GM12874 (cell line): ENCODE measurements at regions not wholly inside any gene's neighbourhood (a gene's known extent, or its start where the extent isn't known, plus 50 kb on each side); places are given as distances from the start of the nearest gene placed in this dataset.

ENCODE experiments used
- TF ChIP-seq, protein P1 (sequence below): IDR thresholded peaks from 2 replicates; pipeline ENCODE4 v1.5.1; 2011; ENCODE audit warnings: low read depth, mild to moderate bottlenecking, control low read depth, low read length, moderate library complexity; ENCODE audit not compliant: insufficient read depth

DNA sequence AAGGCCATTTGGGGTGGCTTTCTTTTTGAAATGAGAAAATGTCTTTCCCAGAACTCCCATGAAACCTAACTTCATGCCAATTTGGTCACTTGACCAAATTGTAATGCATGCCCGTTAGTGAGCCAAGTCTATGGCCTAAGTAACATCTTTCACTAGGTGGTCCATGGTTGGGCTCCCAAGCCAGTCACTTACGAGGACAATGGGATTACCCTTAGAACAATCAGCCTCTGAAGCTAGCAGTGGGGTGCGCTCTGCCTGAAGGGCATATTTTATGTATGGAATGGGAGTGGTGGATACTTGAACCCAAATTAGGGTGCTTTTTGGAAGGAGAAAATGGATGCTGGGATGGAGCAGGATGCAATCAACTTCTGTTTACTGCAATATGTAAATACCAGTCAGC lies 127.4 kb upstream of the GOLIM4 start:
- TF ChIP-seq, protein P1, sequence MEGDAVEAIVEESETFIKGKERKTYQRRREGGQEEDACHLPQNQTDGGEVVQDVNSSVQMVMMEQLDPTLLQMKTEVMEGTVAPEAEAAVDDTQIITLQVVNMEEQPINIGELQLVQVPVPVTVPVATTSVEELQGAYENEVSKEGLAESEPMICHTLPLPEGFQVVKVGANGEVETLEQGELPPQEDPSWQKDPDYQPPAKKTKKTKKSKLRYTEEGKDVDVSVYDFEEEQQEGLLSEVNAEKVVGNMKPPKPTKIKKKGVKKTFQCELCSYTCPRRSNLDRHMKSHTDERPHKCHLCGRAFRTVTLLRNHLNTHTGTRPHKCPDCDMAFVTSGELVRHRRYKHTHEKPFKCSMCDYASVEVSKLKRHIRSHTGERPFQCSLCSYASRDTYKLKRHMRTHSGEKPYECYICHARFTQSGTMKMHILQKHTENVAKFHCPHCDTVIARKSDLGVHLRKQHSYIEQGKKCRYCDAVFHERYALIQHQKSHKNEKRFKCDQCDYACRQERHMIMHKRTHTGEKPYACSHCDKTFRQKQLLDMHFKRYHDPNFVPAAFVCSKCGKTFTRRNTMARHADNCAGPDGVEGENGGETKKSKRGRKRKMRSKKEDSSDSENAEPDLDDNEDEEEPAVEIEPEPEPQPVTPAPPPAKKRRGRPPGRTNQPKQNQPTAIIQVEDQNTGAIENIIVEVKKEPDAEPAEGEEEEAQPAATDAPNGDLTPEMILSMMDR: no peak

DNA sequence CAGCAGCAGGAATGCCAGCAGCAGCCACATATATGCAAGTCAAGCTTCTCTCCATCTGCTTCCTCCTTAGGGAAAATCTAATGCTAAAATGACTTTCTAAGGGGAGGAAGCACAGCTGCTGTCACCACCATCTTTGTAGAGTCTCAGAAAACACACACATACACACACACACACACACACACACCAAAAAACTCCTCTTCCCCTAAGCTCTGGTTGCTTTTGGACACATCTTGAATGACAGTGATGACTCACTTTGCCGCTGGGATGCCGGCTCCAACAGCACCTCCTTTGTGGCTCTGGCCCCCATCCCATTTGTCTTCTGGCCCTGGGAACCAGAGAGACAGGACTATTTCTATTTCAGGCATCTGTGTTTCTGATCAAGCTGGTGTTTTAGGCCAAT lies 124.8 kb upstream of the GOLIM4 start:
- TF ChIP-seq, protein P1: no peak

DNA sequence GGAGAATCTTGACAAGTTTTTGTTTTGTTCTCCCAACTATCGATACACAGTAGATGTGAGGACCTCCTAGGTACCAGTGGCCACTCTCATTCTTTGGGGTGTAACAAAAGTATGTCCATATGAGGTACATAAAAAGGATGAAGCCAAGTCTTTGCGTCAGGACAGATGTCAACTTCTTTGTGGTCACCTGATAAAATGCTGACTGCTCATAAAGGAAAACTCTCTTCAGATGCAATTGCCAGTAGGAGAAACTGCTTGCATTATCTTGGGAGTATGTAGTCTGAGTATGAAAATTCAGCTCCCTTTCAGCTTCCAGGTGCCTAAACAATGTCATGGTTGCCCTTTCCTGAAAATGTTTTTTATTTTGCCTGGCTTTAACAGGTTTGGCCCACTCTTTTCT lies 123.8 kb upstream of the GOLIM4 start:
- TF ChIP-seq, protein P1: no peak

DNA sequence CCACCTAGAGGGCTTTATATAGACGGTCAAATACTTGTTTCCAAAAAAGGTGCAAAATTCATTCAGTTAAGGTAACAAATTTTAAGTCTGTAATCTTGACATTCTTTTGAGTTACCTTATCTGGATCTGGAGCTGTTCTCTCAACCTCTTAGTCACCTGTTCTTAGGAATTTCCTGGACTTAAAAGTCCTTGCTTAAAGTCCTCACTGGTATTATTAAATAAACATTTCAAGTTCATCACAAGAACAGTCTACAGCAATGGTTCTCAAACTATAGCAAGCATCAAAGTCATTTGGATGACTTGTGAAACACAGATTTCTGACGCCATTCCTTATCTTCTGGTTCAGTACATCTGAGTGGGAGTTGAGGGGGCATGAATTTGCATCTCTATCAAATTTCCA lies 122.9 kb upstream of the GOLIM4 start:
- TF ChIP-seq, protein P1: no peak

- TF ChIP-seq, protein P1: no peak
Observed at GRCh38 chr3:168216851-168217250, 121.1 kb upstream of the GOLIM4 start.

GRCh38 chr3:168213920-168214319 lies 118.2 kb upstream of the GOLIM4 start:
- TF ChIP-seq, protein P1: no peak

GRCh38 chr3:168212664-168213285 lies 117.1 kb upstream of the GOLIM4 start:
- TF ChIP-seq, protein P1: no peak
